DOHH2 (cell line): ENCODE measurements at regions not wholly inside any gene's neighbourhood (a gene's known extent, or its start where the extent isn't known, plus 50 kb on each side); places are given as distances from the start of the nearest gene placed in this dataset.

Experiments used
- EZH2phosphoT487 ChIP-seq: fragments of 200-600 bp; sonication (generic); IDR thresholded peaks from 2 replicates; pipeline ENCODE4 v1.6.1; 2017; ENCODE audit warnings: borderline replicate concordance, mild to moderate bottlenecking, antibody characterized with exemption, low read length, moderate library complexity, mixed read lengths
- TF ChIP-seq, protein P1 (sequence below): fragments of 200-600 bp; sonication (generic); IDR thresholded peaks from one replicate; pipeline ENCODE4 v1.5.1; 2014; ENCODE audit warnings: antibody characterized with exemption, mild to moderate bottlenecking, low read depth, low read length; ENCODE audit not compliant: poor library complexity, severe bottlenecking

DNA sequence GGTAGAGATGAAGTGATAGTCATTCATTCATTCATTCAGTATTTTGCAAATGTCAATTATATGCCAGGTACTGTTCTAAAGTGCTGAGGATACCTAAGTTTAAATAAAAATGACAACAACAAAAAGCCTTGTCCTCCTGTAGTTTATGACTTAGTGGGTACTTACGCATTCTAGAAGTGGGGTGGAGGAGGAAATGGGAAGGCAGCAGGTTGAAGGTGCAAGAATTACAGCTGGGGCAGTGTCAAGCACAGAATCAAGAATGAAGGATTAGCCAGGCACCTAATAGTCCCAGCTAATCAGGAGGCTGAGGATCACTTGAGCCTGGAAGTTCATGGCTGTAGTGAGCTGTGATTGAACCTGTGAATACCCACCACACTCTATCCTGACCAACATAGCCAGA, 90.7 kb upstream of the STARD13 start:
- TF ChIP-seq, protein P1, sequence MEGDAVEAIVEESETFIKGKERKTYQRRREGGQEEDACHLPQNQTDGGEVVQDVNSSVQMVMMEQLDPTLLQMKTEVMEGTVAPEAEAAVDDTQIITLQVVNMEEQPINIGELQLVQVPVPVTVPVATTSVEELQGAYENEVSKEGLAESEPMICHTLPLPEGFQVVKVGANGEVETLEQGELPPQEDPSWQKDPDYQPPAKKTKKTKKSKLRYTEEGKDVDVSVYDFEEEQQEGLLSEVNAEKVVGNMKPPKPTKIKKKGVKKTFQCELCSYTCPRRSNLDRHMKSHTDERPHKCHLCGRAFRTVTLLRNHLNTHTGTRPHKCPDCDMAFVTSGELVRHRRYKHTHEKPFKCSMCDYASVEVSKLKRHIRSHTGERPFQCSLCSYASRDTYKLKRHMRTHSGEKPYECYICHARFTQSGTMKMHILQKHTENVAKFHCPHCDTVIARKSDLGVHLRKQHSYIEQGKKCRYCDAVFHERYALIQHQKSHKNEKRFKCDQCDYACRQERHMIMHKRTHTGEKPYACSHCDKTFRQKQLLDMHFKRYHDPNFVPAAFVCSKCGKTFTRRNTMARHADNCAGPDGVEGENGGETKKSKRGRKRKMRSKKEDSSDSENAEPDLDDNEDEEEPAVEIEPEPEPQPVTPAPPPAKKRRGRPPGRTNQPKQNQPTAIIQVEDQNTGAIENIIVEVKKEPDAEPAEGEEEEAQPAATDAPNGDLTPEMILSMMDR, result no peak
- TF ChIP-seq EZH2phosphoT487, result no peak
